BE2C (cell line): ENCODE measurements at regions not wholly inside any gene's neighbourhood (a gene's known extent, or its start where the extent isn't known, plus 50 kb on each side); places are given as distances from the start of the nearest gene placed in this dataset.

ENCODE experiments used
- DNase-seq: peaks from one replicate; pipeline ENCODE4 v3.0.0-alpha.2; 2020
- H3K27me3 ChIP-seq: fragments of 250-450 bp; sonication (Bioruptor Pico); 2 replicates; pipeline ENCODE4 v1.5.1; 2020; ENCODE audit warnings: mild to moderate bottlenecking
- H3K36me3 ChIP-seq: fragments of 250-450 bp; sonication (Bioruptor Pico); 2 replicates; pipeline ENCODE4 v1.5.1; 2020; ENCODE audit warnings: mild to moderate bottlenecking
- H3K4me1 ChIP-seq: fragments of 250-450 bp; sonication (Bioruptor Pico); 2 replicates; pipeline ENCODE4 v1.5.1; 2020
- H3K4me3 ChIP-seq: 2 replicates; pipeline ENCODE4 v1.5.1; 2011; ENCODE audit warnings: low read depth, low read length
- H3K9me3 ChIP-seq: fragments of 250-450 bp; sonication (Bioruptor Pico); 2 replicates; pipeline ENCODE4 v1.5.1; 2020
- CTCF ChIP-seq: IDR thresholded peaks from 2 replicates; pipeline ENCODE4 v1.5.1; 2012; ENCODE audit warnings: mild to moderate bottlenecking, low read depth, low read length

- Histone ChIP-seq H3K4me1 (peaks cover 30% of the 10 kb centered on the region), H3K36me3 (no peaks in the 10 kb centered on the region), H3K27me3 (no peaks in the 10 kb centered on the region), H3K4me3 (no peak overlapping the region), H3K9me3 (no peaks in the 10 kb centered on the region)
- peak; percentile 67 for DNase-seq
- no peak for TF ChIP-seq CTCF
Measured at GRCh38 chr5:133884569-133885311, 83.7 kb downstream of the C5orf15 start.

GRCh38 chr5:133883916-133884315 lies 84.5 kb downstream of the C5orf15 start:
- Histone ChIP-seq H3K27me3 (no peaks in the 10 kb centered on the region), H3K4me1 (peaks cover 30% of the 10 kb centered on the region), H3K9me3 (no peaks in the 10 kb centered on the region), H3K4me3 (no peak overlapping the region), H3K36me3 (no peaks in the 10 kb centered on the region)
- no peak for TF ChIP-seq CTCF
- no peak for DNase-seq

GRCh38 chr5:133882846-133883245 lies 85.6 kb downstream of the C5orf15 start:
- no peaks in the 10 kb centered on the region for H3K36me3 ChIP-seq
- H3K4me3 ChIP-seq, result no peak overlapping the region
- H3K27me3 ChIP-seq, result no peaks in the 10 kb centered on the region
- no peak for TF ChIP-seq CTCF
- peaks cover 30% of the 10 kb centered on the region for H3K4me1 ChIP-seq
- no peaks in the 10 kb centered on the region for H3K9me3 ChIP-seq
- peak; percentile 34 for DNase-seq

GRCh38 chr5:133882389-133882695 lies 86.1 kb downstream of the C5orf15 start:
- no peaks in the 10 kb centered on the region for H3K9me3 ChIP-seq
- no peak overlapping the region for H3K4me3 ChIP-seq
- DNase-seq, result no peak
- no peaks in the 10 kb centered on the region for H3K27me3 ChIP-seq
- peaks cover 30% of the 10 kb centered on the region for H3K4me1 ChIP-seq
- H3K36me3 ChIP-seq, result no peaks in the 10 kb centered on the region
- no peak for TF ChIP-seq CTCF

GRCh38 chr5:133881576-133882388 lies 86.6 kb downstream of the C5orf15 start:
- Histone ChIP-seq H3K9me3 (no peaks in the 10 kb centered on the region), H3K4me3 (no peak overlapping the region), H3K36me3 (no peaks in the 10 kb centered on the region), H3K4me1 (peaks cover 30% of the 10 kb centered on the region), H3K27me3 (no peaks in the 10 kb centered on the region)
- no peak for DNase-seq
- no peak for TF ChIP-seq CTCF

GRCh38 chr5:133878236-133878555 lies 90.2 kb downstream of the C5orf15 start:
- no peak overlapping the region for H3K4me3 ChIP-seq
- H3K36me3 ChIP-seq, result no peaks in the 10 kb centered on the region
- no peaks in the 10 kb centered on the region for H3K27me3 ChIP-seq
- no peaks in the 10 kb centered on the region for H3K9me3 ChIP-seq
- DNase-seq, result no peak
- peaks cover 12% of the 10 kb centered on the region for H3K4me1 ChIP-seq
- no peak for TF ChIP-seq CTCF
